ENCODE measurements at regions not wholly inside any gene's neighbourhood (a gene's known extent, or its start where the extent isn't known, plus 50 kb on each side); places are given as distances from the start of the nearest gene placed in this dataset.

DNA sequence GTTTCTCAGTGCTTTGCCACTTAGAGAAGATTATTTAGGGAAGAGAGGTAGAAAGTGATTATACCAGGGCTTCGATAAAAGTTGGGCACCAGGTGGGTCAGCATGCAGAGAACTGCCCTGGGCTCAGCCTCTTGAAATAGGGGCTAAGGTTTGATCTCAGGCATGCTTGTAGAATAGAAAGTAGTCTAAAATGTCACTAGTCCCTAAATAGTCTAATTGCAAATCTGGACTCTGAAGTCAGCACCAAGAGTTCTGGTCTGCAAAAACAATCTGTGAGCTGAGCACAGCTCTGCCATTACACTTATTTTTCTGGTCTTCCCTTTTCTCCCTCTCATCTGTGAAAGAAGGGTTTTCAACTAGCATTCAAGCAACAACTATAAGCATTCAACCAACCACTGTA lies 248.0 kb downstream of the SMARCA2 start:
- TF ChIP-seq, protein P1, sequence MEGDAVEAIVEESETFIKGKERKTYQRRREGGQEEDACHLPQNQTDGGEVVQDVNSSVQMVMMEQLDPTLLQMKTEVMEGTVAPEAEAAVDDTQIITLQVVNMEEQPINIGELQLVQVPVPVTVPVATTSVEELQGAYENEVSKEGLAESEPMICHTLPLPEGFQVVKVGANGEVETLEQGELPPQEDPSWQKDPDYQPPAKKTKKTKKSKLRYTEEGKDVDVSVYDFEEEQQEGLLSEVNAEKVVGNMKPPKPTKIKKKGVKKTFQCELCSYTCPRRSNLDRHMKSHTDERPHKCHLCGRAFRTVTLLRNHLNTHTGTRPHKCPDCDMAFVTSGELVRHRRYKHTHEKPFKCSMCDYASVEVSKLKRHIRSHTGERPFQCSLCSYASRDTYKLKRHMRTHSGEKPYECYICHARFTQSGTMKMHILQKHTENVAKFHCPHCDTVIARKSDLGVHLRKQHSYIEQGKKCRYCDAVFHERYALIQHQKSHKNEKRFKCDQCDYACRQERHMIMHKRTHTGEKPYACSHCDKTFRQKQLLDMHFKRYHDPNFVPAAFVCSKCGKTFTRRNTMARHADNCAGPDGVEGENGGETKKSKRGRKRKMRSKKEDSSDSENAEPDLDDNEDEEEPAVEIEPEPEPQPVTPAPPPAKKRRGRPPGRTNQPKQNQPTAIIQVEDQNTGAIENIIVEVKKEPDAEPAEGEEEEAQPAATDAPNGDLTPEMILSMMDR (IDR thresholded peaks at IDR 0.05; ENCODE audit: insufficient read depth, low read depth, low read length) = no peak
- TF ChIP-seq EZH2 (IDR thresholded peaks at IDR 0.05; ENCODE audit: insufficient read depth, low read length) = no peak

Measured in astrocyte (in vitro differentiated cells and primary cell).